ENCODE measurements at regions not wholly inside any gene's neighbourhood (a gene's known extent, or its start where the extent isn't known, plus 50 kb on each side); places are given as distances from the start of the nearest gene placed in this dataset.

- no peak for DNase-seq
Observed at GRCh38 chr6:19761121-19761520, 76.0 kb upstream of the ID4 start.

- DNase-seq, result no peak
Observed at GRCh38 chr6:19771753-19772336, 65.3 kb upstream of the ID4 start.

DNA sequence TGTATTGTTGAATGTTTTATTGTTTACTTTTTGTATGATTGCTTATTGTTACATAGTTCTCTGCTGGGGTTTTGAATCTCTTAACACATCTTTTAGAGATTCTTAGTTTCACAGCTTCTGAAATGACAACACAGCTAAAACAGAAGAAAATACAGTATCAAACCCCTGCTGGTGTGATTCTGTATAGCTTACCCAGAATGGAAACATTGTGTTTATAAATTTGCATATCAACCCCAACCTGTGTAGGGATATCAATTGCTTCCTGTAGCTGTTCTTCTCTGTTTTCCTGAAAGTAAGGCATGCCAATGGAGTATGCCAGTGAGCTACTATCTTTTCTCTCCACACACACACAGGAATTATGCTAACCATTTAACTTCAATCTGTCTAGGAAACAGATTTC lies 64.3 kb upstream of the ID4 start:
- no peak for DNase-seq

GRCh38 chr6:19781269-19781668 lies 55.9 kb upstream of the ID4 start:
- no peak for DNase-seq

DNA sequence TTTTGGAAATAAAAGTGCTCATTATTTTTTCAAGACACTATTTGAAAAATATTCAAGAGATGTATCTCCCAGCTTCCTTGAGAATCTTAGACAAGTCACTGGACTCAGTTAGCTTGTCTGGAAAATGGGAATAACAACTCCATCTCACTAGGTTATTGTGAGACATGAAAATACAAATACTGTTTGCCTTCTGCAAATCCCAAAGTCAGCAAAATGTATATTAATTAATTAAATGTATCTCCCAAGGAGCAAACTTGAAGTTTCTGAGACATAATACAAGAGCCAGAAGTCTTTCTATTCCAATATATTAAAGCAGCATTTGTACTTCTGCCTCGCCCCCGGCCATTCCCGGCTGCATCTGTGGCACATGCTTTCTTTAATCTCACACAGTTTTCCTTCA lies 54.6 kb upstream of the ID4 start:
- no peak for DNase-seq
